ENCODE measurements at regions not wholly inside any gene's neighbourhood (a gene's known extent, or its start where the extent isn't known, plus 50 kb on each side); places are given as distances from the start of the nearest gene placed in this dataset.

DNA sequence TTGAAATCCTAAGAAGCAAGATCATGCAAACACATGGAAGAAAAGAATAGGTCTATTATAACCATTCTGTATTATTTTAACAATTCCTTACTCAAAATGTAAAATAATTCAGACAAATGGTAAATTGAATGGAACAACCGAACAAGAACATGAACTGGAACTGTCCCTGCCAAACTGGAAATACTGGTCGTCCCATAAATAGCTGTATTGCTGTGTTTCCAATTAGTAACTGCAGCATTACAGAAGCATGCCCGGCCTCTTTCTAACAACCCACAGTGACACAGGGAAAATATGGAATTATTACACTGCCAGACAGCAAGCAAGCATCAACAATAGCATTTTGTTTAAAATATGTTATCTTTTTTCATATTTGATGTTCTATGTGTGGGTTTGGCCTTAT is 1138.5 kb upstream of the PHF14 start:
- TF ChIP-seq, protein P1, sequence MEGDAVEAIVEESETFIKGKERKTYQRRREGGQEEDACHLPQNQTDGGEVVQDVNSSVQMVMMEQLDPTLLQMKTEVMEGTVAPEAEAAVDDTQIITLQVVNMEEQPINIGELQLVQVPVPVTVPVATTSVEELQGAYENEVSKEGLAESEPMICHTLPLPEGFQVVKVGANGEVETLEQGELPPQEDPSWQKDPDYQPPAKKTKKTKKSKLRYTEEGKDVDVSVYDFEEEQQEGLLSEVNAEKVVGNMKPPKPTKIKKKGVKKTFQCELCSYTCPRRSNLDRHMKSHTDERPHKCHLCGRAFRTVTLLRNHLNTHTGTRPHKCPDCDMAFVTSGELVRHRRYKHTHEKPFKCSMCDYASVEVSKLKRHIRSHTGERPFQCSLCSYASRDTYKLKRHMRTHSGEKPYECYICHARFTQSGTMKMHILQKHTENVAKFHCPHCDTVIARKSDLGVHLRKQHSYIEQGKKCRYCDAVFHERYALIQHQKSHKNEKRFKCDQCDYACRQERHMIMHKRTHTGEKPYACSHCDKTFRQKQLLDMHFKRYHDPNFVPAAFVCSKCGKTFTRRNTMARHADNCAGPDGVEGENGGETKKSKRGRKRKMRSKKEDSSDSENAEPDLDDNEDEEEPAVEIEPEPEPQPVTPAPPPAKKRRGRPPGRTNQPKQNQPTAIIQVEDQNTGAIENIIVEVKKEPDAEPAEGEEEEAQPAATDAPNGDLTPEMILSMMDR (IDR thresholded peaks at IDR 0.05; ENCODE audit: low read length), result no peak
- TF ChIP-seq EZH2 (optimal IDR thresholded peaks at IDR 0.05; ENCODE audit: low read depth, low read length) (no peak), EZH2phosphoT487 (IDR thresholded peaks at IDR 0.05; ENCODE audit: low read length) (no peak)

Measured in MM.1S (cell line).